HG03378 (cell line): ENCODE measurements at regions not wholly inside any gene's neighbourhood (a gene's known extent, or its start where the extent isn't known, plus 50 kb on each side); places are given as distances from the start of the nearest gene placed in this dataset.
"Not testable (repeated sequence)": the region's sequence is repeated elsewhere in the genome, so short reads cannot be mapped to it uniquely, and the experiment has no call there.

ENCODE experiments used
- ATAC-seq: cut with Tn5 transposase; IDR thresholded peaks from one replicate; pipeline ENCODE4 v1.9.1; 2021; ENCODE audit warnings: mild to moderate bottlenecking, moderate library complexity; ENCODE audit not compliant: unreplicated experiment

GRCh38 chr2:184394642-184395041 is 203.7 kb upstream of the ZNF804A start:
- no peak for ATAC-seq

GRCh38 chr2:184402381-184402780 is 195.9 kb upstream of the ZNF804A start:
- no peak for ATAC-seq

GRCh38 chr2:184407041-184407630 is 191.2 kb upstream of the ZNF804A start:
- not testable (repeated sequence) for ATAC-seq

- ATAC-seq, result no peak
Observed at GRCh38 chr2:184410160-184410559, 188.2 kb upstream of the ZNF804A start.

GRCh38 chr2:184413221-184413620 is 185.1 kb upstream of the ZNF804A start:
- no peak for ATAC-seq

- no peak for ATAC-seq
Observed at GRCh38 chr2:184413671-184414229, 184.6 kb upstream of the ZNF804A start.

GRCh38 chr2:184416146-184416913 is 182.0 kb upstream of the ZNF804A start:
- ATAC-seq, result no peak

GRCh38 chr2:184419744-184420143 is 178.6 kb upstream of the ZNF804A start:
- no peak for ATAC-seq

- ATAC-seq, result not testable (repeated sequence)
Observed at GRCh38 chr2:184421456-184421855, 176.9 kb upstream of the ZNF804A start.

GRCh38 chr2:184425083-184425482 is 173.2 kb upstream of the ZNF804A start:
- ATAC-seq, result no peak

GRCh38 chr2:184444217-184444616 is 154.1 kb upstream of the ZNF804A start:
- peak; percentile 93 for ATAC-seq

- peak; percentile 32 for ATAC-seq
Observed at GRCh38 chr2:184444623-184445223, 153.6 kb upstream of the ZNF804A start.

GRCh38 chr2:184449760-184450159 is 148.6 kb upstream of the ZNF804A start:
- ATAC-seq, result no peak

- peak; percentile 38 for ATAC-seq
Observed at GRCh38 chr2:184452907-184453306, 145.4 kb upstream of the ZNF804A start.

GRCh38 chr2:184455624-184456023 is 142.7 kb upstream of the ZNF804A start:
- no peak for ATAC-seq

GRCh38 chr2:184456693-184457092 is 141.6 kb upstream of the ZNF804A start:
- not testable (repeated sequence) for ATAC-seq

GRCh38 chr2:184463102-184463865 is 135.0 kb upstream of the ZNF804A start:
- no peak for ATAC-seq

- ATAC-seq, result no peak
Observed at GRCh38 chr2:184463866-184464248, 134.5 kb upstream of the ZNF804A start.

GRCh38 chr2:184468826-184469225 is 129.5 kb upstream of the ZNF804A start:
- ATAC-seq, result no peak

GRCh38 chr2:184472481-184472880 is 125.8 kb upstream of the ZNF804A start:
- ATAC-seq, result no peak

- ATAC-seq, result no peak
Observed at GRCh38 chr2:184481865-184482264, 116.5 kb upstream of the ZNF804A start.
